NCI-H1092 treated with DMSO at 0.1 percent for 48 hours (cell line): ENCODE measurements at regions not wholly inside any gene's neighbourhood (a gene's known extent, or its start where the extent isn't known, plus 50 kb on each side); places are given as distances from the start of the nearest gene placed in this dataset.
A peak's percentile ranks its signal among the peaks of the same experiment; 100 is the strongest.
"Not testable (repeated sequence)": the region's sequence is repeated elsewhere in the genome, so short reads cannot be mapped to it uniquely, and the experiment has no call there.

Experiments
- DNase-seq: peaks from one replicate; lab custom pipeline; 2025; lab: John Stamatoyannopoulos, UW

- DNase-seq, result no peak
Observed at GRCh38 chr9:84054341-84055010, 73.9 kb downstream of the RMI1 start.

GRCh38 chr9:84057662-84058061, 77.1 kb downstream of the RMI1 start:
- no peak for DNase-seq

GRCh38 chr9:84059936-84060335, 79.3 kb downstream of the RMI1 start:
- no peak for DNase-seq

GRCh38 chr9:84061613-84062193, 81.1 kb downstream of the RMI1 start:
- no peak for DNase-seq

- DNase-seq, result no peak
Observed at GRCh38 chr9:84062538-84062937, 81.9 kb downstream of the RMI1 start.

GRCh38 chr9:84067821-84068220, 87.2 kb downstream of the RMI1 start:
- no peak for DNase-seq

- DNase-seq, result no peak
Observed at GRCh38 chr9:84068872-84069271, 88.3 kb downstream of the RMI1 start.

- no peak for DNase-seq
Observed at GRCh38 chr9:84070590-84070989, 90.0 kb downstream of the RMI1 start.

- no peak for DNase-seq
Observed at GRCh38 chr9:84072621-84073180, 92.1 kb downstream of the RMI1 start.

- DNase-seq, result no peak
Observed at GRCh38 chr9:84075004-84075403, 94.4 kb downstream of the RMI1 start.

- no peak for DNase-seq
Observed at GRCh38 chr9:84076384-84076783, 95.8 kb downstream of the RMI1 start.

- DNase-seq, result not testable (repeated sequence)
Observed at GRCh38 chr9:84077816-84078215, 97.2 kb downstream of the RMI1 start.

- no peak for DNase-seq
Observed at GRCh38 chr9:84079994-84080393, 99.4 kb downstream of the RMI1 start.

- no peak for DNase-seq
Observed at GRCh38 chr9:84101964-84102632, 121.5 kb downstream of the RMI1 start.

GRCh38 chr9:84103651-84104377, 123.2 kb downstream of the RMI1 start:
- DNase-seq, result peak; percentile 12

GRCh38 chr9:84107081-84107480, 126.5 kb downstream of the RMI1 start:
- no peak for DNase-seq

GRCh38 chr9:84107995-84108394, 127.4 kb downstream of the RMI1 start:
- no peak for DNase-seq

- no peak for DNase-seq
Observed at GRCh38 chr9:84111726-84112125, 131.1 kb downstream of the RMI1 start.

- DNase-seq, result no peak
Observed at GRCh38 chr9:84121991-84122523, 141.5 kb downstream of the RMI1 start.

- no peak for DNase-seq
Observed at GRCh38 chr9:84122572-84122971, 142.0 kb downstream of the RMI1 start.

- DNase-seq, result no peak
Observed at GRCh38 chr9:84123648-84124406, 143.2 kb downstream of the RMI1 start.
